Common myeloid progenitor, CD34-positive (primary cell): ENCODE measurements at regions not wholly inside any gene's neighbourhood (a gene's known extent, or its start where the extent isn't known, plus 50 kb on each side); places are given as distances from the start of the nearest gene placed in this dataset.

Experiments
- CTCF ChIA-PET: fragments of 350-600 bp; sonication (Branson Sonifier 250); formaldehyde crosslinking; loops from one replicate; lab custom pipeline; 2021; ENCODE audit warnings: antibody characterized with exemption; lab: Charles Lee
- POLR2A ChIA-PET: fragments of 350-600 bp; sonication (Branson Sonifier 250); formaldehyde crosslinking; loops from one replicate; lab custom pipeline; 2021; ENCODE audit warnings: antibody characterized with exemption; lab: Charles Lee
- DNase-seq, 3 donors: peaks; one replicate each; pipeline versions ENCODE4 v3.0.0 to v3.0.0-alpha.2; 2013
- H3K27ac ChIP-seq, 2 experiments: 1 replicate in 1 of 2; 2 replicates in 1 of 2; pipeline ENCODE4 v1.7.0; 2013; ENCODE audit warnings: inconsistent platforms in 2 of 2, low read length in 2 of 2, mild to moderate bottlenecking in 2 of 2, low read depth in 1 of 2, moderate library complexity in 1 of 2; ENCODE audit not compliant: severe bottlenecking in 2 of 2, insufficient read depth in 1 of 2, poor library complexity in 1 of 2
- H3K27me3 ChIP-seq, 5 experiments: replicated peaks in 2 of 5; 1 replicate in 3 of 5; 2 replicates in 2 of 5; pipeline versions ENCODE4 v1.6.1 to v1.7.0; 2013; ENCODE audit warnings: low read length in 4 of 5, mild to moderate bottlenecking in 2 of 5, moderate library complexity in 2 of 5, inconsistent platforms in 1 of 5; ENCODE audit not compliant: insufficient read depth in 5 of 5, control insufficient read depth in 4 of 5
- H3K36me3 ChIP-seq, 4 experiments: 1 replicate in 2 of 4; 2 replicates in 2 of 4; pipeline versions ENCODE4 v1.6.1 to v1.7.0; 2013; ENCODE audit warnings: low read length in 3 of 4, control low read depth in 1 of 4, mild to moderate bottlenecking in 1 of 4; ENCODE audit not compliant: control insufficient read depth in 4 of 4, insufficient read depth in 4 of 4
- H3K4me1 ChIP-seq, 4 experiments: 1 replicate in 3 of 4; 2 replicates in 1 of 4; pipeline versions ENCODE4 v1.6.1 to v1.7.1; 2013; ENCODE audit warnings: low read length in 3 of 4, mild to moderate bottlenecking in 3 of 4, control low read depth in 1 of 4, inconsistent platforms in 1 of 4, moderate library complexity in 1 of 4; ENCODE audit not compliant: control insufficient read depth in 4 of 4, insufficient read depth in 4 of 4; ENCODE audit errors: control extremely low read depth in 1 of 4
- H3K4me3 ChIP-seq, 7 experiments: 1 replicate in 4 of 7; 2 replicates in 3 of 7; pipeline versions ENCODE4 v1.5.1 to v1.7.0; 2013; ENCODE audit warnings: mild to moderate bottlenecking in 7 of 7, low read length in 6 of 7, moderate library complexity in 6 of 7, inconsistent platforms in 2 of 7, low read depth in 2 of 7, control low read depth in 1 of 7; ENCODE audit not compliant: insufficient read depth in 4 of 7, control insufficient read depth in 1 of 7; ENCODE audit errors: extremely low read depth in 1 of 7
- H3K9me3 ChIP-seq, 5 experiments: 1 replicate in 4 of 5; 2 replicates in 1 of 5; pipeline versions ENCODE4 v1.6.1 to v1.7.1; 2013; ENCODE audit warnings: low read length in 4 of 5, mild to moderate bottlenecking in 2 of 5, inconsistent platforms in 1 of 5, low read depth in 1 of 5, moderate library complexity in 1 of 5; ENCODE audit not compliant: control insufficient read depth in 4 of 5, insufficient read depth in 2 of 5; ENCODE audit errors: control extremely low read depth in 1 of 5
- WGBS: methylation state at CpG from one replicate; pipeline ENCODE4 v1.1.5; 2013; ENCODE audit not compliant: insufficient coverage; 5-methylcytosine and 5-hydroxymethylcytosine counted together

DNA sequence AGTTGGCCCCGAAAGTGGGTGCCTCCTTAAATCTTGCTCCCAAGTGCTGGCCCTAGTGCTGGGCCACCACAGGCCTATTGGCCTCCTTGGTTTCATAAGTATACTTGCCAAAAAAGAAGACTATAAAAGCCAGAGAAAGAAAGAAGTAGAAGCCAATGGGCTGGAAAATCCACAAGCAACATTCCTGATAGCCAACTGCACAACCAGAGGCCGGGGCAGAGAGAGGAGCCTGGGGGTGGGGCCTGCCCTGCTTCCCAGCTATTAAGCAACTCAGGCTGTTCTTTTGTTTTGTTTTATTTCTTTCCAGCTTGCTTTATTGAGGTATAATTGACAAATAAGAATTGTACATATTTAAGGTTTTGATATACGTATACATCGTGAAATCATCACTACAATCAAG is 177.2 kb upstream of the NTF3 start:
- POLR2A ChIA-PET, result no interaction called here
- 100% methylated on average over 2 of the region's 4 CpGs for WGBS
- Histone ChIP-seq H3K4me3 (no peak overlapping the region), H3K36me3 (no peaks in the 10 kb centered on the region), H3K27ac (no peak overlapping the region), H3K27me3 (peaks cover 0 to 4% (median 2%) of the 10 kb centered on the region in 5 experiments), H3K9me3 (no peaks in the 10 kb centered on the region), H3K4me1 (peaks cover 0 to 2% (median 0%) of the 10 kb centered on the region in 4 experiments)
- CTCF ChIA-PET, result no interaction called here
- DNase-seq, result no peak

DNA sequence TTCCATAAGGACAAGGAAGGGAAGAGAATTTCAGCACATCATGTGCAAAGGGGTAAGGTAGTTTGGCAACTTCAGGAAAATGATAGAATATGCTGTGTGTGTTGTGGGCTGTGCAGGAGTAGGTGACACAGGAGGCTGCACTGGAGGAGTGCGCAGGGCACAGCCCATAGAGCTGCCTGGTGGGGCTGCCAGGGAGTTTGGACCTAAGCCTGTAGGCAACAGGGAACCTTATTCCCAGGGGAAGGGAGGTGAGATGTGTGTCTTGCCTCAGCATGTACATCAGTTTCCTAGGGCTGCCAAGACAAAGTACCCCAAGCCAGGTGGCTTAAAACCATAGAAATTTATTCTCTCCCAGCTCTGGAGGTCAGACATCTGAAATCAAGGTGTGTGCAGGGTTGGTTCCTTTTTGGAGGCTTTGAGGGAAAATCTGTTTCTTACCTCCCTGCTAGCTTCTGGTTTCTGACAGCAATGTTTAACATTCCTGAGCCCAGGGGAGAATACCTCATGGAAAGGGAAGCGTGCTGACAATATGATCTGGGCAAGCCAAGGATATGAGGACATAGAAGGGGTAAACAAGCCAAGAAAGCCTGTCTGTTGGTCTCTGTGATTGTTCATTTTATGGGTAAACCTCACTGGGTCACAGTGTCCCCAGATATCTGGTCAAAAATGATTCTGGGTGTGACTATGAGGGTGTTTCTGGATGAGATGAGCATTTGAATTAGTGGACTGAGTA is 174.0 kb upstream of the NTF3 start:
- Histone ChIP-seq H3K4me1 (peaks cover 0 to 6% (median 0%) of the 10 kb centered on the region in 4 experiments), H3K27me3 (peaks cover 0 to 12% (median 3%) of the 10 kb centered on the region in 5 experiments), H3K27ac (no peak overlapping the region), H3K36me3 (no peaks in the 10 kb centered on the region), H3K4me3 (no peak overlapping the region), H3K9me3 (no peaks in the 10 kb centered on the region)
- CTCF ChIA-PET, result no interaction called here
- 93% methylated on average over 2 of the region's 2 CpGs for WGBS
- no peak for DNase-seq
- POLR2A ChIA-PET, result no interaction called here

DNA sequence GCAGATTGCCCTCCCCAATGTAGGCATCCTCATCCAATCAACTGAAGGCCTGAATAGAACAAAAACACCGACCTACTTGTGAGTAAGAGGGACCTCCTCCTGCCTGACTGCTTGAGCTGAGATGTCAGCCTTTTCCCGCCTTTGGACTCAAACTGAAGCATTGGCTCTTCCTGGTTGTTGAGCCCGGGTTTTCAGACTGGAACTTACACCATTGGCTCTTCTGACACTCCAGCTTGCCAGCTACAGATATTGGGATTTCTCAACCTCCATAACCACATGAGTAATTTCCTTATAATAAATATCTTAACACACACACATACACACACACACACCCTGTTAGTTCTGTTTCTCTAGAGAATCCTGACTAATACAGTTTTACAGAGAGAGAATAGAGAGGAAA is 173.4 kb upstream of the NTF3 start:
- no peak overlapping the region for H3K4me3 ChIP-seq
- ChIA-PET CTCF (no interaction called here), POLR2A (no interaction called here)
- peaks cover 0 to 6% (median 0%) of the 10 kb centered on the region in 4 experiments for H3K4me1 ChIP-seq
- peaks cover 0 to 16% (median 3%) of the 10 kb centered on the region in 5 experiments for H3K27me3 ChIP-seq
- WGBS, result 100% methylated on average over 3 of the region's 3 CpGs
- no peaks in the 10 kb centered on the region for H3K36me3 ChIP-seq
- H3K27ac ChIP-seq, result no peak overlapping the region
- no peaks in the 10 kb centered on the region for H3K9me3 ChIP-seq
- no peak for DNase-seq

DNA sequence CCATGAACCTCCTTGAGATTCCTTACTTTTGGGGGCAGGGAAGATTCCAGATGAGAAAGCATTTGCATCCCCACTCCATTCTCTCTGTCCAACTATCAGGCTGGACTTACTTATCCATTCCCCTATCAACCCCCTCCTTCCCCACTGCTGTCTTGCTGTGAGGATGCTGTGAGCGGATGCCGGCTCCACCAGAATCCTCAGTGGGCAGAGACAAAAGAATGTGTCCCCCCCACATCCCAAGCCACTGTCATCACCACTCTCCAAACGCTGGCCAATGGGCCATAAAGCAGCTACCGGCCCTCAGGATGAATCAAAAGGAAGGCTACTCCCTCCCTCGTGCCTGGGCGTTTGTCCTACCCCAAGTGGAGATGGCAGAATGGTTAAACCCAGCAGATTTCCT is 173.0 kb upstream of the NTF3 start:
- ChIA-PET POLR2A (no interaction called here), CTCF (no interaction called here)
- DNase-seq, result no peak
- H3K27ac ChIP-seq, result no peak overlapping the region
- peaks cover 0 to 16% (median 3%) of the 10 kb centered on the region in 5 experiments for H3K27me3 ChIP-seq
- no peak overlapping the region for H3K4me3 ChIP-seq
- WGBS, result 100% methylated on average over 5 of the region's 6 CpGs
- H3K4me1 ChIP-seq, result peaks cover 0 to 6% (median 0%) of the 10 kb centered on the region in 4 experiments
- H3K36me3 ChIP-seq, result no peaks in the 10 kb centered on the region
- no peaks in the 10 kb centered on the region for H3K9me3 ChIP-seq

DNA sequence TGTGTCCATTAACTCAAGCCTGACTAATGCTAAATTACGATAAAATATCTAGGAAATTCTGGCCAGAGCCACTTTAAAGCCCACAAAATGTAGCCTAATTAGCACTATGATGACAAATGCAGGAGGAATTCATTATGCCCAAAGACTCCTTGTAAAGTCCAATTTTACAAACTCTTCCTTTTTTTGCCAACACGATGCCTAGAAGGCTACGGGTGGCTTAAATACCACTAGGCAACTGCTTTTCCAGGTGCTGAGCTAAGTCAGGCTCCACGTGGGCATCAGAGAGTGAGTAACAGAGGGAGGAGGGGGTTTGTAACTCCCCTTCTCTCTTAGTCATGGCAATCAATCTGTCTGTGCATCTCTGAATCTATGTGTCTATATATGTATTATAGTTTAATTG is 172.4 kb upstream of the NTF3 start:
- Histone ChIP-seq H3K27ac (no peak overlapping the region), H3K4me1 (peaks cover 0 to 6% (median 0%) of the 10 kb centered on the region in 4 experiments), H3K36me3 (no peaks in the 10 kb centered on the region), H3K9me3 (no peaks in the 10 kb centered on the region), H3K27me3 (peaks cover 0 to 16% (median 3%) of the 10 kb centered on the region in 5 experiments), H3K4me3 (no peak overlapping the region)
- ChIA-PET POLR2A (no interaction called here), CTCF (no interaction called here)
- WGBS, result 67% methylated on average over 1 of the region's 4 CpGs
- no peak for DNase-seq

DNA sequence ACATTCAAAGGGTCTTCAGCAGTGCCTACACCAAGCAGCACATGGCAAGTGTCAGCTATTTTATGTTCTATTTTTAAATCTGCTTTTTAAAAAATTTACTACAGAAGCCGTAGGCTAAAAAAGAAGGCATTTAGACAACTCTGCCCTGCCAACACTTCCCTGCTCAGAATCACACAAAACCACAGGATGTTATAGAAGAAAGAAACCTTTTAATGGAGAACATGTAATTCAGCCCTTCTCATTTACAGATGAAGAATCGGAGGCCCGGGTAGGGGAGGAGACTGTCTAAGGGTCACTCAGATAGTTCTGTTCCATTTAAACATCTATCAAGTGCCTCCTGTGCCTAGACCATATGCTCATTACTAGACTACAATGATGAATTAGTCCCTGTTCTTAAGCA is 171.8 kb upstream of the NTF3 start:
- no peak for DNase-seq
- Histone ChIP-seq H3K4me1 (peaks cover 0 to 6% (median 0%) of the 10 kb centered on the region in 4 experiments), H3K9me3 (no peaks in the 10 kb centered on the region), H3K27ac (no peak overlapping the region), H3K36me3 (no peaks in the 10 kb centered on the region), H3K4me3 (no peak overlapping the region), H3K27me3 (peaks cover 0 to 16% (median 3%) of the 10 kb centered on the region in 5 experiments)
- WGBS, result 47% methylated on average over 2 of the region's 3 CpGs
- ChIA-PET CTCF (no interaction called here), POLR2A (no interaction called here)

DNA sequence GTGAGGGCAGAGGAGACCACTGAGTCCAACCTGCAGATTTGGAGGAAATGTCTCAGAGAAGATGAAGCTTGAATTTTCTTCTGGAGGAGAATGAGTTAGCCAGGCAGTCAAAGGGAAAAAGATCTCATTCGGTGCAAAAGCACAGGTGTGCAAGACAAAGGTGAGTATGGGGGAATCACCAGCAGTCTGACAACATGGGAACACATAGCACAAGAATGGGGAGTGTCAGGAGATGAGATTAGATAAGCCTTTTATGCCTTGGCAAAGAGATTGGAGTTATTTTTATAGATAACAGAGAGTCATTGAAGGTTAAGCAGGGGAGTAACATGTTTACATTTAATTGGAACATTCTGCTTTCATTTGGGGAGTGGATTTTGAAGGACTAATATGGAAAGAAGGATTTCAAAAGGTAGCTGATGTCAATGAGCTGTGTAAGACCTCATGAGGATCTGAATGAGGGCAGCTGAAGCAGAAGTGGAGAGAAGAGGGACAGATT is 171.3 kb upstream of the NTF3 start:
- WGBS, result 82% methylated on average over 1 of the region's 1 CpG
- peaks cover 0 to 16% (median 3%) of the 10 kb centered on the region in 5 experiments for H3K27me3 ChIP-seq
- no peaks in the 10 kb centered on the region for H3K36me3 ChIP-seq
- no peak overlapping the region for H3K4me3 ChIP-seq
- H3K9me3 ChIP-seq, result no peaks in the 10 kb centered on the region
- no peak for DNase-seq
- H3K4me1 ChIP-seq, result peaks cover 0 to 6% (median 0%) of the 10 kb centered on the region in 4 experiments
- ChIA-PET POLR2A (no interaction called here), CTCF (interaction anchor here (0.7 kb wide), 1 partner anchor 61 kb away, joined by 3 read pairs; no protein-coding TSS in a partner anchor)
- no peak overlapping the region for H3K27ac ChIP-seq
